MM.1S (cell line): ENCODE measurements at regions not wholly inside any gene's neighbourhood (a gene's known extent, or its start where the extent isn't known, plus 50 kb on each side); places are given as distances from the start of the nearest gene placed in this dataset.

Source experiments
- DNase-seq: peaks from one replicate; pipeline ENCODE4 v3.0.0-alpha.2; 2015
- H2AFZ ChIP-seq: fragments of 300-600 bp; sonication (generic); 2 replicates; pipeline ENCODE4 v1.6.0; 2016; ENCODE audit warnings: antibody characterized with exemption, low read length
- H3F3A ChIP-seq: fragments of 300-600 bp; sonication (generic); 2 replicates; pipeline ENCODE4 v1.6.1; 2016; ENCODE audit warnings: mild to moderate bottlenecking, antibody characterized with exemption, low read length, moderate library complexity, mixed read lengths; ENCODE audit not compliant: insufficient read depth
- H3K27ac ChIP-seq: fragments of 300-600 bp; sonication (generic); 2 replicates; pipeline ENCODE4 v1.5.1; 2016; ENCODE audit warnings: mild to moderate bottlenecking, low read length
- H3K27me3 ChIP-seq: fragments of 300-600 bp; sonication (generic); replicated peaks from 2 replicates; pipeline ENCODE4 v1.6.0; 2016; ENCODE audit warnings: low read length; ENCODE audit not compliant: insufficient read depth
- H3K36me3 ChIP-seq: fragments of 300-600 bp; sonication (generic); replicated peaks from 2 replicates; pipeline ENCODE4 v1.6.1; 2016; ENCODE audit warnings: mild to moderate bottlenecking, low read length, mixed read lengths; ENCODE audit not compliant: insufficient read depth
- H3K4me1 ChIP-seq: fragments of 300-600 bp; sonication (generic); 2 replicates; pipeline ENCODE4 v1.6.1; 2016; ENCODE audit warnings: low read length, mixed read lengths
- H3K4me2 ChIP-seq: fragments of 300-600 bp; sonication (generic); 2 replicates; pipeline ENCODE4 v1.6.0; 2016; ENCODE audit warnings: low read depth, low read length
- H3K4me3 ChIP-seq: fragments of 300-600 bp; sonication (generic); 2 replicates; pipeline ENCODE4 v1.5.1; 2016; ENCODE audit warnings: low read length, mixed read lengths
- H3K79me2 ChIP-seq: fragments of 300-600 bp; sonication (generic); 2 replicates; pipeline ENCODE4 v1.6.1; 2016; ENCODE audit warnings: mixed run types, low read length, mixed read lengths
- H3K9ac ChIP-seq: fragments of 300-600 bp; sonication (generic); 2 replicates; pipeline ENCODE4 v1.6.1; 2016; ENCODE audit warnings: low read length, mixed read lengths
- H3K9me2 ChIP-seq: fragments of 300-600 bp; sonication (generic); replicated peaks from 2 replicates; pipeline ENCODE4 v1.6.1; 2016; ENCODE audit warnings: mild to moderate bottlenecking, low read length, mixed read lengths; ENCODE audit not compliant: insufficient read depth
- H3K9me3 ChIP-seq: fragments of 300-600 bp; sonication (generic); replicated peaks from 2 replicates; pipeline ENCODE4 v1.6.1; 2016; ENCODE audit warnings: mild to moderate bottlenecking, low read length, mixed read lengths; ENCODE audit not compliant: insufficient read depth
- H4K20me1 ChIP-seq: fragments of 300-600 bp; sonication (generic); 2 replicates; pipeline ENCODE4 v1.6.1; 2016; ENCODE audit warnings: mild to moderate bottlenecking, low read length, moderate library complexity, mixed read lengths; ENCODE audit not compliant: insufficient read depth
- CTCF ChIP-seq: fragments of 300-600 bp; sonication (generic); IDR thresholded peaks from 2 replicates; pipeline ENCODE4 v1.5.1; 2016; ENCODE audit warnings: antibody characterized with exemption, low read length, mixed read lengths
- EZH2 ChIP-seq: fragments of 300-600 bp; sonication (generic); optimal IDR thresholded peaks from 2 replicates; pipeline ENCODE3; 2017; ENCODE audit warnings: low read depth, mild to moderate bottlenecking, antibody characterized with exemption, low read length, mixed read lengths
- EZH2phosphoT487 ChIP-seq: fragments of 300-600 bp; sonication (generic); IDR thresholded peaks from 2 replicates; pipeline ENCODE4 v1.6.1; 2018; ENCODE audit warnings: antibody characterized with exemption, low read length

GRCh38 chr11:119807402-119807801, 78.4 kb upstream of the NECTIN1 start:
- TF ChIP-seq CTCF (no peak), EZH2phosphoT487 (no peak), EZH2 (no peak)
- H3K79me2 ChIP-seq: no peaks in the 10 kb centered on the region
- H3K36me3 ChIP-seq: no peaks in the 10 kb centered on the region
- H3K4me1 ChIP-seq: no peaks in the 10 kb centered on the region
- no peaks in the 10 kb centered on the region for H3K9me3 ChIP-seq
- H2AFZ ChIP-seq: no peak overlapping the region
- H3K4me3 ChIP-seq: no peak overlapping the region
- peaks cover 17% of the 10 kb centered on the region; the same call in 1 of the 2 replicates for H3K27me3 ChIP-seq
- DNase-seq: no peak
- H3K27ac ChIP-seq: no peak overlapping the region
- H3K4me2 ChIP-seq: no peak overlapping the region
- no peak overlapping the region for H3K9ac ChIP-seq
- no peaks in the 10 kb centered on the region for H3F3A ChIP-seq
- no peaks in the 10 kb centered on the region for H4K20me1 ChIP-seq
- H3K9me2 ChIP-seq: no peaks in the 10 kb centered on the region

DNA sequence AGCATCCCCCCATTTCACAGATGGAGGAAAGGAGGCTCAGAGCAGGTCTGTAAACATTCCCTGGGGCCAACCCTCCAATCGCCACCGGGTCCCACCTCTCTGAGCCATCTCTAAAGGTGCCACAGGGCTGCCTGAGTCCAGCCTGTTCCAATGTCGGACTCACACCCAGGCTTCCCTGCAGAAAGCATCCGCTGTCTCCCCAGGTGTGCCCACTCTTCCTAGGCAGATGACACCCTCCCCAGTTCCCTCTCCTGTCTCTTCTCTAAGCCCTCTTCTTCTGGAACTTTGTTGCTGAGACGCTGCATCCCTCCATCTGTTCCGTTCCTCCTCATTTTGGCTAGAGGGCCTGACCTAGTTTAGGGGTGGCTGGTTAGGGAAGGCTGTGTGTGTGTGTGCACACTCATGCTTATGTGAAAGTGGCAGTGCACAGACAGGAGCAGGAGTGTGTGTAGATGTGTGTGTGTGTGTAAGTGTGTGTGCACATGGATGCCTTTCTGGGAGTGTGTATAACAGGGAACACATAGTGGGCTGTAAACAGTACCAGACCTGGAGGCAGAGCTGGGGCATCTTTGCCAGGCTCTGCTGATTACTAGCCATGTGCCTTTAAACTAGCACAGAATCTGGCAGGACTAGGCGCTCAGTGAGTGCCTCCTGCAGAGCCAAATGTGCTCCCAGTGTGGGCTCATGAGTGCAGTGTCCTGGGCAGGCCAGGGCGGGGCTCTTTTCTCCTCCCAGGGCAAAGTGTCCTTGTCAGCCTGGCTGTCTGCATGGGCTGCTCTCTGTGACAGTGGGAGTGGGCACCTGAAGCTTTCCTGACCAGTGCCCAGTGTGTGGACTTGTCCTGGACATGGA, 77.3 kb upstream of the NECTIN1 start:
- H3K27ac ChIP-seq: no peak overlapping the region
- no peaks in the 10 kb centered on the region for H3K9me3 ChIP-seq
- H2AFZ ChIP-seq: no peak overlapping the region
- no peak for TF ChIP-seq EZH2
- no peak for TF ChIP-seq CTCF
- no peak for TF ChIP-seq EZH2phosphoT487
- no peaks in the 10 kb centered on the region for H3F3A ChIP-seq
- H3K9me2 ChIP-seq: no peaks in the 10 kb centered on the region
- no peaks in the 10 kb centered on the region for H3K36me3 ChIP-seq
- no peaks in the 10 kb centered on the region for H3K4me1 ChIP-seq
- no peaks in the 10 kb centered on the region for H3K79me2 ChIP-seq
- no peak for DNase-seq
- no peak overlapping the region for H3K4me3 ChIP-seq
- peaks cover 17% of the 10 kb centered on the region; the same call in 1 of the 2 replicates for H3K27me3 ChIP-seq
- H3K9ac ChIP-seq: no peak overlapping the region
- H4K20me1 ChIP-seq: no peaks in the 10 kb centered on the region
- H3K4me2 ChIP-seq: no peak overlapping the region

- no peak for DNase-seq
- no peak overlapping the region for H3K27ac ChIP-seq
- H3K4me3 ChIP-seq: no peak overlapping the region
- no peak overlapping the region for H2AFZ ChIP-seq
- H3K4me1 ChIP-seq: no peaks in the 10 kb centered on the region
- no peaks in the 10 kb centered on the region for H4K20me1 ChIP-seq
- no peak overlapping the region for H3K9ac ChIP-seq
- H3K79me2 ChIP-seq: no peaks in the 10 kb centered on the region
- no peaks in the 10 kb centered on the region for H3K9me2 ChIP-seq
- H3K4me2 ChIP-seq: no peak overlapping the region
- peaks cover 17% of the 10 kb centered on the region; the same call in 1 of the 2 replicates for H3K27me3 ChIP-seq
- H3K9me3 ChIP-seq: no peaks in the 10 kb centered on the region
- no peaks in the 10 kb centered on the region for H3K36me3 ChIP-seq
- no peak for TF ChIP-seq CTCF
- TF ChIP-seq EZH2: no peak
- no peak for TF ChIP-seq EZH2phosphoT487
- no peaks in the 10 kb centered on the region for H3F3A ChIP-seq
Measured at GRCh38 chr11:119805663-119806062, 76.7 kb upstream of the NECTIN1 start.
